ENCODE measurements at regions not wholly inside any gene's neighbourhood (a gene's known extent, or its start where the extent isn't known, plus 50 kb on each side); places are given as distances from the start of the nearest gene placed in this dataset.

- Histone ChIP-seq H3K4me2 (ENCODE audit: control insufficient read depth, extremely low read depth, insufficient read depth, low read depth, low read length) (no peak overlapping the region), H3K79me2 (ENCODE audit: control insufficient read depth, insufficient read depth, low read length) (no peaks in the 10 kb centered on the region), H4K20me1 (ENCODE audit: control insufficient read depth, extremely low read depth, insufficient read depth, low read length) (no peaks in the 10 kb centered on the region), H2AFZ (ENCODE audit: control insufficient read depth, low read length) (no peak overlapping the region), H3K9ac (ENCODE audit: control insufficient read depth, extremely low read depth, insufficient read depth, low read length) (no peak overlapping the region), H3K36me3 (ENCODE audit: control insufficient read depth in 2 of 2, extremely low read depth in 1 of 2, insufficient read depth in 2 of 2, low read length in 2 of 2) (no peaks in the 10 kb centered on the region), H3K9me1 (ENCODE audit: control insufficient read depth, extremely low read depth, insufficient read depth, low read length) (no peaks in the 10 kb centered on the region), H3K4me1 (ENCODE audit: control insufficient read depth, extremely low read depth, insufficient read depth, low read length) (no peaks in the 10 kb centered on the region), H3K9me3 (ENCODE audit: control insufficient read depth, low read depth, low read length) (no peaks in the 10 kb centered on the region), H3K27me3 (ENCODE audit: control insufficient read depth, extremely low read depth, insufficient read depth, low read length) (no peaks in the 10 kb centered on the region), H3K27ac (ENCODE audit: control insufficient read depth, insufficient read depth, low read length) (no peak overlapping the region), H3K4me3 (ENCODE audit: control insufficient read depth in 2 of 3, extremely low read depth in 1 of 3, insufficient read depth in 2 of 3, low read depth in 1 of 3, low read length in 3 of 3) (no peak overlapping the region)
- TF ChIP-seq, protein P1, sequence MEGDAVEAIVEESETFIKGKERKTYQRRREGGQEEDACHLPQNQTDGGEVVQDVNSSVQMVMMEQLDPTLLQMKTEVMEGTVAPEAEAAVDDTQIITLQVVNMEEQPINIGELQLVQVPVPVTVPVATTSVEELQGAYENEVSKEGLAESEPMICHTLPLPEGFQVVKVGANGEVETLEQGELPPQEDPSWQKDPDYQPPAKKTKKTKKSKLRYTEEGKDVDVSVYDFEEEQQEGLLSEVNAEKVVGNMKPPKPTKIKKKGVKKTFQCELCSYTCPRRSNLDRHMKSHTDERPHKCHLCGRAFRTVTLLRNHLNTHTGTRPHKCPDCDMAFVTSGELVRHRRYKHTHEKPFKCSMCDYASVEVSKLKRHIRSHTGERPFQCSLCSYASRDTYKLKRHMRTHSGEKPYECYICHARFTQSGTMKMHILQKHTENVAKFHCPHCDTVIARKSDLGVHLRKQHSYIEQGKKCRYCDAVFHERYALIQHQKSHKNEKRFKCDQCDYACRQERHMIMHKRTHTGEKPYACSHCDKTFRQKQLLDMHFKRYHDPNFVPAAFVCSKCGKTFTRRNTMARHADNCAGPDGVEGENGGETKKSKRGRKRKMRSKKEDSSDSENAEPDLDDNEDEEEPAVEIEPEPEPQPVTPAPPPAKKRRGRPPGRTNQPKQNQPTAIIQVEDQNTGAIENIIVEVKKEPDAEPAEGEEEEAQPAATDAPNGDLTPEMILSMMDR (optimal IDR thresholded peaks at IDR 0.05 in 1 of 3, IDR thresholded peaks at IDR 0.05 in 1 of 3, conservative IDR thresholded peaks at IDR 0.05 in 1 of 3; ENCODE audit: extremely low read depth in 1 of 3, insufficient read depth in 2 of 3, low read length in 3 of 3), result no peak
- TF ChIP-seq EZH2 (IDR thresholded peaks at IDR 0.05; ENCODE audit: low read length), result no peak
- dilution Hi-C loops (cut with MboI; ENCODE audit: extremely low pct_ligation_motif_present, low sequenced_read_pairs), result no loop called here
- FAIRE-seq (no peak), DNase-seq (ENCODE audit: low read depth, low spot score) (no peak)
These were observed 233.0 kb downstream of the RWDD3 start for GRCh38 chr1:95467036-95467435.

DNA sequence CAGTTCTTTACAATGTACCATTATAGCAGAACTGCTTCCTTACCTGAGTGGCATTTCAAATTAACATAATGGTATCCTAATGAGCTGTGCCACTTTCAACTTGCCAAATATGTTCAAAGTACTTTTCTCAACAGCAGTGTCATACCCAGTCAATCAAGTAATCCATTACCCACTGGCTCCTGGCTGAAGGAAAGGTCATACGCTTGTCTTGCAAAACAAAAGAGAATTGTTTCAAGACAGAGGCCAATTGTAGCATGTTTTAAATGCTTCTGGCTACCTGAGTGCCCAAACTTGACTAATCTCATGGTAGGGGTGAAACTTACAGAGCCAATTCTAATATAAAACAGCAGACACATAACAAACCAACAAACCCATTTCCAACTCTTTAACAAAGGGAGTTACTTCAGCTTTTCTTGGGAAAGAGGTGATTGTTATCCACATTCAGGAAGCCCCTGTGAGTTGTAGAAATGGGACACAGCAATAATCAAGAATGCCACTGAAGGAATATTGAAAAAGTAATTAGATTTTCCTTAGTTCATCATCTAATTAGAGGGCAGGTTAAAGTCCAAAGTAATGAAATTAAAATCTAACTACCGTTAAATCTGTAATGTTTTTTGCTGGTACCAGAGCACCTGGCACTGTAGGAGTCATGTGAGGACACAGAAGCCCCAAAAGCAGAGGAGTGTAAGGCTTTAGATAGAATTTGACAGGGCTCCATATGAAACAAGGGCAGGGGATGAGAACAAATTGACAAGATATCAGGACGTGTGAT lies 241.9 kb downstream of the RWDD3 start:
- FAIRE-seq, result no peak

More for the DNA sequence above, 241.9 kb downstream of the RWDD3 start:
- H3K27me3 ChIP-seq (ENCODE audit: control insufficient read depth, extremely low read depth, insufficient read depth, low read length), result no peaks in the 10 kb centered on the region
- H3K9me1 ChIP-seq (ENCODE audit: control insufficient read depth, extremely low read depth, insufficient read depth, low read length), result no peaks in the 10 kb centered on the region
- no peaks in the 10 kb centered on the region for H4K20me1 ChIP-seq (ENCODE audit: control insufficient read depth, extremely low read depth, insufficient read depth, low read length)
- TF ChIP-seq EZH2 (IDR thresholded peaks at IDR 0.05; ENCODE audit: low read length), result no peak
- TF ChIP-seq, protein P1 (optimal IDR thresholded peaks at IDR 0.05 in 1 of 3, IDR thresholded peaks at IDR 0.05 in 1 of 3, conservative IDR thresholded peaks at IDR 0.05 in 1 of 3; ENCODE audit: extremely low read depth in 1 of 3, insufficient read depth in 2 of 3, low read length in 3 of 3), result no peak
- no peak overlapping the region for H3K9ac ChIP-seq (ENCODE audit: control insufficient read depth, extremely low read depth, insufficient read depth, low read length)
- no peaks in the 10 kb centered on the region for H3K79me2 ChIP-seq (ENCODE audit: control insufficient read depth, insufficient read depth, low read length)
- no peaks in the 10 kb centered on the region for H3K4me1 ChIP-seq (ENCODE audit: control insufficient read depth, extremely low read depth, insufficient read depth, low read length)
- H2AFZ ChIP-seq (ENCODE audit: control insufficient read depth, low read length), result no peak overlapping the region
- H3K27ac ChIP-seq (ENCODE audit: control insufficient read depth, insufficient read depth, low read length), result no peak overlapping the region
- dilution Hi-C loops (cut with MboI; ENCODE audit: extremely low pct_ligation_motif_present, low sequenced_read_pairs), result no loop called here
- H3K4me3 ChIP-seq (ENCODE audit: control insufficient read depth in 2 of 3, extremely low read depth in 1 of 3, insufficient read depth in 2 of 3, low read depth in 1 of 3, low read length in 3 of 3), result no peak overlapping the region
- no peaks in the 10 kb centered on the region for H3K9me3 ChIP-seq (ENCODE audit: control insufficient read depth, low read depth, low read length)
- H3K4me2 ChIP-seq (ENCODE audit: control insufficient read depth, extremely low read depth, insufficient read depth, low read depth, low read length), result no peak overlapping the region
- no peaks in the 10 kb centered on the region for H3K36me3 ChIP-seq (ENCODE audit: control insufficient read depth in 2 of 2, extremely low read depth in 1 of 2, insufficient read depth in 2 of 2, low read length in 2 of 2)
- DNase-seq (ENCODE audit: low read depth, low spot score), result no peak

Data from keratinocyte (primary cell).